ENCODE measurements at regions not wholly inside any gene's neighbourhood (a gene's known extent, or its start where the extent isn't known, plus 50 kb on each side); places are given as distances from the start of the nearest gene placed in this dataset.

DNA sequence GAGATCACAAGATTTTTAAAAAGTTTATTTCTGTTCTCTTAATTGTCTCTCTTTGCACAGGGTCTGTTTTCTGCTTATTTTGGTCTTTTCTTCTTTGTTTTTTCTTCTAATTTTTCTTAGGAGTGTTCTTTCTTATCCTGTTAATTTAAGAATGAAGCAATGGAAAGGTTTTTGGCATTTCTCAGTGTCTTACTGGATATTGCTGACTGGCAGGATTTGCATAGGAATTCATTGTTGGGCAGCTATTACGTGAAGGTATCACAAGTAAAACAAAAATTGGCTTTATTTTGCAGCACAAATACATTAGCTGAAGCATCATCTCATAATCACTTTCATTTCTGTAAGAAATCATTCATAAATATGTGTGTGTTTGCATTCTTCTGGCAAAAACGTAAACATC is 566.9 kb upstream of the CDH6 start:
- TF ChIP-seq SMC3 (IDR thresholded peaks at IDR 0.05; ENCODE audit: low read depth, low read length) (no peak), EP300 (IDR thresholded peaks at IDR 0.05; ENCODE audit: borderline replicate concordance in 1 of 2, low read depth in 1 of 2, low read length in 1 of 2) (no peak), RAD21 (IDR thresholded peaks at IDR 0.05; ENCODE audit: low read length) (no peak)
- TF ChIP-seq, protein P1, sequence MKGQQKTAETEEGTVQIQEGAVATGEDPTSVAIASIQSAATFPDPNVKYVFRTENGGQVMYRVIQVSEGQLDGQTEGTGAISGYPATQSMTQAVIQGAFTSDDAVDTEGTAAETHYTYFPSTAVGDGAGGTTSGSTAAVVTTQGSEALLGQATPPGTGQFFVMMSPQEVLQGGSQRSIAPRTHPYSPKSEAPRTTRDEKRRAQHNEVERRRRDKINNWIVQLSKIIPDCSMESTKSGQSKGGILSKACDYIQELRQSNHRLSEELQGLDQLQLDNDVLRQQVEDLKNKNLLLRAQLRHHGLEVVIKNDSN (IDR thresholded peaks at IDR 0.05; ENCODE audit: borderline replicate concordance, low read depth) = no peak
- TF ChIP-seq, protein P2, sequence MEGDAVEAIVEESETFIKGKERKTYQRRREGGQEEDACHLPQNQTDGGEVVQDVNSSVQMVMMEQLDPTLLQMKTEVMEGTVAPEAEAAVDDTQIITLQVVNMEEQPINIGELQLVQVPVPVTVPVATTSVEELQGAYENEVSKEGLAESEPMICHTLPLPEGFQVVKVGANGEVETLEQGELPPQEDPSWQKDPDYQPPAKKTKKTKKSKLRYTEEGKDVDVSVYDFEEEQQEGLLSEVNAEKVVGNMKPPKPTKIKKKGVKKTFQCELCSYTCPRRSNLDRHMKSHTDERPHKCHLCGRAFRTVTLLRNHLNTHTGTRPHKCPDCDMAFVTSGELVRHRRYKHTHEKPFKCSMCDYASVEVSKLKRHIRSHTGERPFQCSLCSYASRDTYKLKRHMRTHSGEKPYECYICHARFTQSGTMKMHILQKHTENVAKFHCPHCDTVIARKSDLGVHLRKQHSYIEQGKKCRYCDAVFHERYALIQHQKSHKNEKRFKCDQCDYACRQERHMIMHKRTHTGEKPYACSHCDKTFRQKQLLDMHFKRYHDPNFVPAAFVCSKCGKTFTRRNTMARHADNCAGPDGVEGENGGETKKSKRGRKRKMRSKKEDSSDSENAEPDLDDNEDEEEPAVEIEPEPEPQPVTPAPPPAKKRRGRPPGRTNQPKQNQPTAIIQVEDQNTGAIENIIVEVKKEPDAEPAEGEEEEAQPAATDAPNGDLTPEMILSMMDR (IDR thresholded peaks at IDR 0.05) = no peak
- TF ChIP-seq, protein P3, sequence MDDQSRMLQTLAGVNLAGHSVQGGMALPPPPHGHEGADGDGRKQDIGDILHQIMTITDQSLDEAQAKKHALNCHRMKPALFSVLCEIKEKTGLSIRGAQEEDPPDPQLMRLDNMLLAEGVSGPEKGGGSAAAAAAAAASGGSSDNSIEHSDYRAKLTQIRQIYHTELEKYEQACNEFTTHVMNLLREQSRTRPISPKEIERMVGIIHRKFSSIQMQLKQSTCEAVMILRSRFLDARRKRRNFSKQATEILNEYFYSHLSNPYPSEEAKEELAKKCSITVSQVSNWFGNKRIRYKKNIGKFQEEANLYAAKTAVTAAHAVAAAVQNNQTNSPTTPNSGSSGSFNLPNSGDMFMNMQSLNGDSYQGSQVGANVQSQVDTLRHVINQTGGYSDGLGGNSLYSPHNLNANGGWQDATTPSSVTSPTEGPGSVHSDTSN (IDR thresholded peaks at IDR 0.05) = no peak

Measured in SK-N-SH (cell line).